Suppressor macrophage treated with lipopolysaccharide for 1 hour (primary cell): ENCODE measurements at regions not wholly inside any gene's neighbourhood (a gene's known extent, or its start where the extent isn't known, plus 50 kb on each side); places are given as distances from the start of the nearest gene placed in this dataset.
"Not testable (repeated sequence)": the region's sequence is repeated elsewhere in the genome, so short reads cannot be mapped to it uniquely, and the experiment has no call there.

Experiments
- DNase-seq, 3 donors: peaks; one replicate each; pipeline ENCODE4 v3.0.0-alpha.2; 2020 to 2022

GRCh38 chr18:23311351-23312121 lies 141.6 kb upstream of the RIOK3 start:
- no peak for DNase-seq

DNA sequence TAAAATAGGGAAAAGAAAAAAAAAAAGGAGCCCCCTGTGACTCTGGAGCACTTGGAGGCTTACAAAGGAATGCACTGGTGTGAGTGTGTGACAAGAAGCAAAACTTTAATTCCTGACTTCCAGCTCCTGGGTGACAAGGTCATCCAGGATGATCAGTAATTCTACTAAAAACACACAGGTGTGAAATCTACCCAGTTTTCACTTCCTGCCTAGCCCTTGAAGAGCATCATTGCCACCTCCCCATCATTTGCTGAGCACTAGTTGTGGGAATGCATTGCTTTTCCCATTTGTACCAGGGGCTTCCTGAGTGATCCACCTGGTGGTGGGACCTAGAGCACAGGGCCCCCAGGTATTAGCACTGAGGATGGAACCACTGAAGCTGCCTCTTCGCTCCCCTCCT lies 139.7 kb upstream of the RIOK3 start:
- DNase-seq, result no peak

GRCh38 chr18:23314672-23315071 lies 138.4 kb upstream of the RIOK3 start:
- no peak for DNase-seq

DNA sequence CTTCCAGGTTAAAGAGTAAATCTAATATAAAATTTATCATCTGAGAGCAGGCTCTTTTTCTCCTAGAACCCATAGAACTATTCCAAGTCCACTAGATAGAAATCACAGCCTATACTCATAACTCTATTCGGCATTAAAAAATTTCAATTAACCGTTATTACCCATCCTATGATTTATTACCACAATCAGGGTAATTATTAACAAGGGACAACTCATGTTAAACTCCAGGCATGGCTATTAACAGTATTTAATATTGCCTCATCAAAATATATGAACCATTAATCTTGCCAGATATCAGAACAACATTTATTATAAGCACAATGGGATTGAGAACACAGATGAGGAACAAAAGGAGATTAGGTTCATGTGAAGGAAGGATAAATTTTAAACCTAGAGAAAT lies 136.8 kb upstream of the RIOK3 start:
- no peak for DNase-seq

- DNase-seq, result no peak
These were observed 136.1 kb upstream of the RIOK3 start for GRCh38 chr18:23316988-23317387.

DNA sequence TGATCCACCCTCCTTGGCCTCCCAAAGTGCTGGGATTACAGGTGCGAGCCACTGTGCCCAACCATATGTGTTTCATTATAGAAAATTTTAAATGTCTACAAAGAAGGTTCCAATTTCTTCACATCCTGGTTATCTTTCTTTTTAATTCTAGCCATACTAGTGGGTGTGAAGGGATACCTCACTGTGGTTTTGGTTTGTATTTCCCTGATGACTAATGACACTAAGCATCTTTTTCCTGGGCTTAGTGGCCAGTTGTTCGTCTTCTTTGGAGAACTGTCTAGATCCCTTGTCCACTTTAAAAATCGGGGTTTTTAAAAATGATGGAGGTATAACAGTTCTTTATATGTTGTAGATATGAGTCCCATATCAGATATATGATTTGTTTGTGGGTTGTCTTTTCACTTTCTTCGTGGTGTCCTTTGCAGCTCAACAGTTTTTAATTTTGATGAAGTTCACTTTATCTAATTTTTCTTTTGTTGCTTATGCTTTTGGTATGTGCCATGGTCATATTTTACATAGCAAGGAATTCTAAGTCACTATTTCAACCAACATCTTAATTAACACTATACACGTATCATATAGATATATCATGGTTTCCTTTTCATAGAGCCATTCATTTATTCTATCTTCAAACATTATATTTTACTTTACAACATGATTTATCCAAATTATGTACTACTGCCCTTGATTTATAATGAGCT lies 135.0 kb upstream of the RIOK3 start:
- no peak for DNase-seq

DNA sequence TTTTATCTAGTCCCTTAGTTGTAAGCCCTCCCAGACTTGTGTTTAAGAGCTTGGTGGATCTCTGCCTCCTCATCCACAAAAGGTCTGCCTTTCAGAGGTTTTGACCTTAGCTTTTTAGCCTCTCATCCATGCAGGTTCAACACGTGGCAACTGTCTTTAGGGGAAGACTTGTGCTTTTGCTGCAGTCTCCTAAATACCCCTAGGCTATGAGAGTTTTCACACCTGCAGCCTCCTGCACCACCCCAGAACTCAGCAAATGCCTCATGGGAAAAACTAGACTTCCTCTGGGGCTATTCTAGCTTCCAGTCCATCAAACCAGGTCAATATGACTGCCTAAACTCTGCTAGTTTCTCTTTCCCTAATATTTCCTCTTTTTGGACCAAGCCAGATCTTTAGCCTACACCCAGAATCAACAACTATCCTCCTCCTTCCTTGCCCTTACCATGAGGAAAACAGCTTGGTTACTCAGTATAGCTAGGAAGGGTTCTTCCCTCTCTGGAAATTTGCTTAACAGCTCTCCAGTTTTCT lies 132.3 kb upstream of the RIOK3 start:
- no peak for DNase-seq

DNA sequence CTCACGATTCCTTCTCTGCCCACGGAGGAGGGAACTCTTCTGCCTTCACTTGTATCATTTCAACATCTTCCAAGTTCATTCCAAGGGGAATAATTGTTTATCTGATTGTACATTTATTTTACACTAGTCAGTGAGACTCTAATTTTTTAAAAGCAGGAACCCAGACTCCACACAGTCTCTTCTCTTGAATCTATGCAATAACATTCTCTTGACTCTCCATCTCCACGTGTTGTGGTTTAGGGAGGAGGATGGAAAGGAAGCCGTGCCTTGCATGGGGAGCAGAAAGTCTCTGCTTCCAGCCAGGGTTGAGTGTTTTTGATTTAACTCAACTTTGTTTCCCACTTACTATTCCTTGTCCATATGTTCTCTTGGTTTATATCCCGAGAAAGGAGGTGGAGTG lies 131.1 kb upstream of the RIOK3 start:
- no peak for DNase-seq

GRCh38 chr18:23324056-23324811 lies 128.9 kb upstream of the RIOK3 start:
- no peak for DNase-seq

GRCh38 chr18:23324861-23325260 lies 128.2 kb upstream of the RIOK3 start:
- DNase-seq, result no peak

GRCh38 chr18:23329671-23330070 lies 123.4 kb upstream of the RIOK3 start:
- not testable (repeated sequence) for DNase-seq

DNA sequence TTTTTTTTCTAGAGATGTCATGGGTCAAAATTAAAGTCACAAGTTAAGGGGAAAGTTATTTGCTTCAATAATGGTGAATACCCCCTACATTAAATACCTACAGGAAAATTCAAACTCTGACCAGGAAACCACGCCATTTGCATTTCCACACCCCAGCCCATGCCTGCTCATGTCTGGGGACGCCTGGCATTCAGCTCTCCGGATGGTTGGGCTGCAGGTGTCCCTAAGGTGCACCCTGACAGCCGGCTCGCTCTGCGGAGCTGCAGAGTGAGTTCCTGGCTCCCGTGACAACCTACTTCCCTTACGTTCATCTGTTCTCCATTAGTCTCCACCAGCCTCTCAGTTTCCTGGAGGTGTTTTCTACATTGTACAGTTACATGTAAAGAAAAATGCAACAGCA lies 122.7 kb upstream of the RIOK3 start:
- no peak for DNase-seq

DNA sequence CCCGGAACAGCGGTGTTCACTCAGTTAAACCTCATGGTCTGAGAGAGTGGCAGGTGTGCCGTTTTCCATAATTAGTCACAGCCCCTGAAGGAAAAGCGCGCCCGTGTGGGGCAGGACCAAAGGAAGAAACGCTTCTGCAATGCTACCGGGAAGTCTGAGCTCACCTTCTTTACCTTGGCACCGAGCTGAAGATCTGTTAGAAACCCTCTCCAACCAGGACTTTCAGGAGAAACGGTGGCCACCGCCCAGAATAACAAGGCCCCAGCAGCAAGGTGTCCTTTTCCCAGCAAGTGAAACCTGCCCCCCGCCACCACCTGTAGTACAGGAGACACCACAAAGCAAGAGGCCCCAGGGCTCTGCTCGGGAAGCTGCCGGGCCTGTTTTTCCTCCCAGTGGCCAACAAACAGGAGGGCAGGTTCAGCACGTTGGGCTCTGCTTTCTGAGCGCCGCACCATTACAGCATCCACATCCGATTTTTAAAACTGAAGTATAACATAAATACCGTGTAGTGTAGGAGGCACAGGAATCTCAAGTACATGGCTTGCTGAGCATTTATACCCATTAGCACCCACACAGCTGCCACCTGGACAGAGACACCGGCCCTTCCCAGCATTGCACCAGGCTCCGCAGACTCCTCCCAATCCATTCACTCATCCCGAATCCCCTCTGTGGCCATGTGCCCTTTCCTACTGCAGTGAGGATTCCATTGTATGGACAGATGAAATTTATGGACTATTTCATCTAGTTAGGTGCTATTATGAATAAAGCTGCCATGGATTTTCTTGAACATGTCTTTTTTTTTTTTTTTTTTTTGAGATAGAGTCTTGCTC lies 121.8 kb upstream of the RIOK3 start:
- no peak for DNase-seq

GRCh38 chr18:23332356-23332755 lies 120.7 kb upstream of the RIOK3 start:
- DNase-seq, result no peak

- DNase-seq, result no peak
These were observed 119.3 kb upstream of the RIOK3 start for GRCh38 chr18:23333827-23334226.

GRCh38 chr18:23334569-23334968 lies 118.5 kb upstream of the RIOK3 start:
- DNase-seq, result no peak

- no peak for DNase-seq
These were observed 117.0 kb upstream of the RIOK3 start for GRCh38 chr18:23336101-23336500.

DNA sequence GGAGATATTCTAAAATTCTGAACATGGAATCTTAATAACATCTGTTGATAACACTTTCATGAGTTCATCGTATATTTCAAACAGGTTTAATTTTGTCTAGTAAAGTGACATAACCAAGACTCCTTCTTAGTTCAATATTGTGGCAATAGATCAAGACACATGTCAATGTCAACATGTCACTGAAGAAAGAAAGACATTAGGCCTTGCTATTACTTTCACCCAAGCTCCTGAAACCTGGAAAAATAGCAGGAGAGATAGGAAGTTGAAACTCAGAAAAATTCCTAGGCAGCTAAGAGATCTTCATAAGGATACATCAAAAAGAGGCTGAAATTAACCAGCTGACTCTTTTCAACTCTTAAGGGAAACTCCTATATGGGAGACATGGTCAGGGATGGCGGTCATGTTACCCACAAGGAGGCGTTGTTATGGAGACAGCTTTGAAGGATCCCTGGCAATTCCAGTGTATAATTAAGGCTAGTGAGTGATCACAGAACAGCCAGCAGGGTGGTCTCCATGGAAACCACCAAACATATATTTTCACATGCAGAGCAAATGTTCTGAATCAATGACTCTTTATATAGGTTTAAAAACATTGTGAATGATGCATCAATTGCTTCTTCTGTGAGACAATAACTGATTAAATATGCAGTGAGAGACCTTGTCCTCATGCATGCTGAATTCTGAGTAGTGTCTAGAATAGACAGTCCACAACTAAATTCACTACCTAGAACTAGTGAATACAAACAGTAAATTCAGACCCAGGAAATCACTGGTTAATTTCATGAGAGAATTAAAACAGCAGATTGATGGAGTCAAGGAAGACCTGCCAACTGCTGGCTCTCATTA lies 115.3 kb upstream of the RIOK3 start:
- peak; percentile 10 to 25 (median 12) for DNase-seq

GRCh38 chr18:23340661-23341060 lies 112.4 kb upstream of the RIOK3 start:
- DNase-seq, result no peak

DNA sequence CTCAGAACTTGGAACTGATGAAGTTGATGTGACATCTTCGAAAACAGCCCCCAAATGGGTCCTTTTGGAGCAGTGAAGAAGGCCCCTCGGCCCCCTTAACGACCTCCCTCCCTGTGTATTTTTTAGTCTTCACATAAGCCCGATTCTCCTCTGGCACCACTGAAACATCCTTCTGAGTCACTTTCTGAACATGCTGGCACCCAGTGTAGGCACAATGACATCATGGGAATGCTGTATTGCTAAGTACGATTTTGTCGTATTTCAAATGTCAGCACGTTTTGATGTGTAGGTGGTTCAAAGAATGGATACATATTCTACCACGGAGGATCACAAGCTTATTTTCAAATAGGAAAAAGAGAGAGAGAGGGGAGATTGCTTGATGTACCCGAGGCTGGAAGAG lies 111.7 kb upstream of the RIOK3 start:
- DNase-seq, result no peak

- no peak for DNase-seq
These were observed 111.1 kb upstream of the RIOK3 start for GRCh38 chr18:23341983-23342382.

GRCh38 chr18:23342506-23342905 lies 110.6 kb upstream of the RIOK3 start:
- no peak for DNase-seq
